ENCODE measurements at regions not wholly inside any gene's neighbourhood (a gene's known extent, or its start where the extent isn't known, plus 50 kb on each side); places are given as distances from the start of the nearest gene placed in this dataset.

- intact Hi-C loops (cut with DNase I) = no loop called here
- H3K4me1 ChIP-seq = no peaks in the 10 kb centered on the region
- TF ChIP-seq CTCF (IDR thresholded peaks at IDR 0.05) (no peak), POLR2A (IDR thresholded peaks at IDR 0.05) (no peak)
- H3K9me3 ChIP-seq = no peaks in the 10 kb centered on the region
- DNase-seq = no peak
- H3K4me3 ChIP-seq = no peak overlapping the region
- H3K27me3 ChIP-seq = peaks cover 0 to 6% (median 0%) of the 10 kb centered on the region in 4 donors
- no peak overlapping the region for H3K27ac ChIP-seq
- H3K36me3 ChIP-seq = no peaks in the 10 kb centered on the region
- WGBS, 2 donors = 96 to 100% methylated on average over 1 of the region's 1 CpG
Measured at GRCh38 chr1:38396606-38397005, 350.0 kb upstream of the POU3F1 start.

- no peak overlapping the region for H3K4me3 ChIP-seq
- H3K36me3 ChIP-seq = no peaks in the 10 kb centered on the region
- H3K9me3 ChIP-seq = peaks cover 0 to 9% (median 0%) of the 10 kb centered on the region in 3 donors
- no peak for DNase-seq
- H3K27ac ChIP-seq = no peak overlapping the region
- TF ChIP-seq POLR2A (IDR thresholded peaks at IDR 0.05) = no peak
- TF ChIP-seq CTCF (IDR thresholded peaks at IDR 0.05) = no peak
- intact Hi-C loops (cut with DNase I) = no loop called here
- peaks cover 0 to 6% (median 0%) of the 10 kb centered on the region in 4 donors for H3K27me3 ChIP-seq
- no peaks in the 10 kb centered on the region for H3K4me1 ChIP-seq
Measured at GRCh38 chr1:38394303-38394702, 347.7 kb upstream of the POU3F1 start.

GRCh38 chr1:38392861-38393260 lies 346.3 kb upstream of the POU3F1 start:
- TF ChIP-seq CTCF (IDR thresholded peaks at IDR 0.05) = no peak
- TF ChIP-seq POLR2A (IDR thresholded peaks at IDR 0.05) = no peak
- no peak overlapping the region for H3K27ac ChIP-seq
- WGBS, 2 donors = 65 to 66% methylated on average over 2 of the region's 2 CpGs
- H3K27me3 ChIP-seq = peaks cover 0 to 6% (median 0%) of the 10 kb centered on the region in 4 donors
- peaks cover 0 to 9% (median 0%) of the 10 kb centered on the region in 3 donors for H3K9me3 ChIP-seq
- DNase-seq = no peak
- no peak overlapping the region for H3K4me3 ChIP-seq
- H3K36me3 ChIP-seq = no peaks in the 10 kb centered on the region
- intact Hi-C loops (cut with DNase I) = no loop called here
- H3K4me1 ChIP-seq = no peaks in the 10 kb centered on the region

GRCh38 chr1:38381256-38381655 lies 334.7 kb upstream of the POU3F1 start:
- intact Hi-C loops (cut with DNase I) = no loop called here
- Histone ChIP-seq H3K9me3 (no peaks in the 10 kb centered on the region), H3K4me3 (no peak overlapping the region), H3K27me3 (peaks cover 0 to 9% (median 0%) of the 10 kb centered on the region in 4 donors), H3K4me1 (no peaks in the 10 kb centered on the region), H3K36me3 (no peaks in the 10 kb centered on the region), H3K27ac (no peak overlapping the region)
- DNase-seq = no peak
- WGBS, 2 donors = 63 to 68% methylated on average over 8 of the region's 8 CpGs
- TF ChIP-seq POLR2A (IDR thresholded peaks at IDR 0.05) (no peak), CTCF (IDR thresholded peaks at IDR 0.05) (no peak)

- Histone ChIP-seq H3K27me3 (peaks cover 0 to 15% (median 0%) of the 10 kb centered on the region in 4 donors), H3K4me1 (no peaks in the 10 kb centered on the region), H3K27ac (no peak overlapping the region), H3K9me3 (peaks cover 0 to 12% (median 8%) of the 10 kb centered on the region in 3 donors), H3K36me3 (no peaks in the 10 kb centered on the region), H3K4me3 (no peak overlapping the region)
- no peak for DNase-seq
- no peak for TF ChIP-seq CTCF (IDR thresholded peaks at IDR 0.05)
- TF ChIP-seq POLR2A (IDR thresholded peaks at IDR 0.05) = no peak
- intact Hi-C loops (cut with DNase I) = no loop called here
- 56 to 59% methylated on average over 2 of the region's 2 CpGs for WGBS, 2 donors
Measured at GRCh38 chr1:38376577-38376976, 330.0 kb upstream of the POU3F1 start.
